ENCODE measurements at regions not wholly inside any gene's neighbourhood (a gene's known extent, or its start where the extent isn't known, plus 50 kb on each side); places are given as distances from the start of the nearest gene placed in this dataset.
"Not testable (repeated sequence)": the region's sequence is repeated elsewhere in the genome, so short reads cannot be mapped to it uniquely, and the experiment has no call there.

DNA sequence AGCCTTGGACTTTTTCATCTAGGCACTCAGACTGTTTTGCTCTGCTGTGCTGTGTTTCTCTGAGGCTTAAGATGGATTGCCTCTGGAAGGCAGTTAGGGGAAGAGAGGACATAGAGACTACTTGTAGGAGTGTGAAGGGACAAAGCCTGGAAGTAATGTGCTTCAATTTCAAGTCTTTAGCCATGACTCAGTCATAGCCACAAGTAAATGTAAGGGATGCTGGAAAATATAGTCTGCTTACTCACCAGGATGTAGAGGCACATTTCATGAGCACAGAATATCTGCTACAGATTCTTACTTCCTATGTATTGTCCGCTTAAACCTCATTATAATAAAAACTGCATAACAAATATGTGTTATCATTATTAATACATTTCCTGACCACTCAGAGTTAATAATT, 794.3 kb upstream of the NOVA1 start:
- DNase-seq = no peak

DNA sequence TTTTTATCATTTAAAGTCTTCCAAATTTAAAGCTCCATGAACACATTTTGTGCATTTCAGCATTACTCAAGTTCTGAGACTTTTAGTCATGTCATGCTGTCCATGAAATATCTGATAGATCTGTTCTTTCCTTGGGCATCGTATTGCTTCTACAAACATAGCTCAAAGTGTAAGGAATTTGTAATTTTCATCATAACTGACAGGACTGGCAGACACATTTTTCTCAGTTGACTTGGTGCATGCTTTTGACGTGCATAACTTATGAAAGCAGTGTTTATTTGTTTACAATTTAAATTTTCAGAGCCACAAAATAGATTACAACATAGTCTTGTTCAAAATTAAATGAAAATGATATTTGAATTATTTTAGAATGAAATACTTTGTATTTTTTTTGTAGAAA, 812.1 kb upstream of the NOVA1 start:
- DNase-seq = no peak

DNA sequence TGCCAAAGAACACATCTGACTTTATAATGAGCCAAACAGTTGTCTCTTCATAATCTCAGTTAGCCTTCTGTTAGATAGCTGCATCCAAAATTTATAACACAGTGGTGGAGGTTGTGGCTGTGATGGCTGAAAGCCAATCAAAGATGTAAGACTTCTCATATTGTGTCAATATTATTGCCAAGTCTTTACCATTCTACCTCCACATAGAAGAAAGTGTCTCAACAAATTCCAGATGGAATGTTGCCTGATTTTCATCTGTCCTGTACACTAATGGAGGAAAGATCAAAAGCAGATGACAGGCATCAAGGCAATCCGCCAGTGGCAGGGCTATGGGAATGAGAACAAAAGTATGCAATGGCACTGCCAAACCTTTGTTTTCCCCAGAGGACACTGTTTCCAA, 813.1 kb upstream of the NOVA1 start:
- no peak for DNase-seq

DNA sequence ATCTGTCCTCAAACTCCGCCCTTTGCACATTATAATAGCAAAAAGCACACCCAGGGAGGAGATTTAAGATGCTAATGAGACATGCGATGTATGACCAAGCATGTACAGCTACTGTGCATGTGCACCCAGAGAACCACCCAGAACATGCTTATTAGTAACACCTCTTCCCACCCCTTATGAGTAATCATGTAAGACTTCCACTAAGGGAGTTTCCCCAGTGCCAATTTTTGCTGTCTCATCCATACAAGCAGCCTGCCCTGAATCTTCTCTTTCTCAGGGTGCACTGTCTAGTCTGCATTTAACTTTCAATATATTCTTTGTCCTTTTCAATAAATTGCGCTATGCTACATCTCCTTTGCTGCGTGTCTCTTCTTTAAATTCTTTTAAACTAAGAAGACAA, 830.0 kb upstream of the NOVA1 start:
- DNase-seq = no peak

GRCh38 chr14:27435923-27436670, 838.3 kb upstream of the NOVA1 start:
- DNase-seq = no peak

DNA sequence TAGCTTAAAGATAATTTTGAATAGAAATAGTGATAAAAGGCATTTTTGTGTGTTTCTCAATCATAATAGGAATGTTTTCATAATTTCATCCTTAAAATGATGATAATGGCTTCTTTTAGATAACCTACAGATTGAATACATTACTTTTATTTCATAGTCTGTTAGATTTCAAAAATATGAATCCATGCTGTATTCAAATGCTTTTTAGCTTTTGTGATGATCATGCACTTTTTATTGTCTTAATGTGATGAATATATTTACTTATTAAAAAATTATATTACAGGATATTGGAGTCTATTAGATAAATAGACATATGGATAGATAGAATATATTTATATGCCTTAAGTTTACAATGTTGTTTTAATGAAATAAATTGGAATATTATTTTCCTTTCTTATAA, 886.8 kb upstream of the NOVA1 start:
- no peak for DNase-seq

DNA sequence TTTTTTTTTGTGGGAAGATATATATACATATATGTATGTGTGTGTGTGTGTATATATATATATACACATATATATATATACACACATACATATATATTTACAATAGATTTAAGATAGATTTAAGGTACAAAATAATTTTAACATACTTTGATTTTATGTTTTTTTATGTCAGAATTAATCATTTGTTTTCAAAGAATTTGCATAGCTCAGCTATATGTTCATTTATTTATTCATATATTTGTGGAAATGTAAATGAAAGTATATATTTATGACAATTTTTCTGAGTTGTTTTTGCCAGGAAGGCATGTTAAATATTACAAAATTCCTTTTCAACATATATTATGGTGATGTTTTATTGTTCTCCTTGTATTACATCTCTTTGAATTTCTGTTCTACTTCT, 887.4 kb upstream of the NOVA1 start:
- no peak for DNase-seq

GRCh38 chr14:27506272-27506671, 908.4 kb upstream of the NOVA1 start:
- DNase-seq = no peak

GRCh38 chr14:27528328-27528727, 930.5 kb upstream of the NOVA1 start:
- no peak for DNase-seq

DNA sequence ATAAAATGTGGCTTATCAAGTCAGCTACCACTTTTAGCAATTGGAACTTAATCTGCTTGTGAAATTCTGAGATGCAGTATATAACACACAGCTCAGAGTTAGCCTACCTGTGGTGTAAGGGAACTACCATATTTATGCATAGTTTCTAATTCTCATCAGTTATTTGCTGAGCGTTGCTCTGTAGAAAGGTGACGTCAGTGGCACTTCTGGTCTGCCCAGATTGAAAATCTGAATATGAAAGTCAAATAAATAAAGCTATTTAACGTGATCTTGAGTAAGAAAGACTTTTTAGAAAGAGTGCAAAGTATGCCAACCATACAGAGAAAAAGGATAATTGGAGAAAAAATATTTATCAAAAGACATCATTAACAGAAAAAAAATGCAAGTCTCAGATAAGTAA, 938.9 kb upstream of the NOVA1 start:
- no peak for DNase-seq

DNA sequence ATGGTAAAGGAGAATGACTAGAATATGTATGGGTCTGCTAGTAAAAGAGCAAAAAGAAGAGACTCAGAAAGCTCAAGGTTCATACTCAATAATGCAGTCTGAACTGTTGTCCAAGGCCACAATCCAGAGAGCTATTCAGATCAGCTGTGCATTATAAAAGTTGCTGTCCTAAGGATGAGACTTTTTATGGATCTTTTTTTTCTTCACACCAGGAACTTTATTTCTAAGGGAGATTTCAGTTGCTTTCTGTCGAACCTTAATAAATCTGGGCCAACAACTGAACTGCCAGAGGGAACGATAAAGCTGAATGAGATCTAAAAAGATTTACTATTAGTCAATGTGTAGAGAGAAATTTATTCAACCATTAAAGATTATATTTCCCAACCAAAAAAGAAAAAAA, 948.3 kb upstream of the NOVA1 start:
- DNase-seq = no peak

DNA sequence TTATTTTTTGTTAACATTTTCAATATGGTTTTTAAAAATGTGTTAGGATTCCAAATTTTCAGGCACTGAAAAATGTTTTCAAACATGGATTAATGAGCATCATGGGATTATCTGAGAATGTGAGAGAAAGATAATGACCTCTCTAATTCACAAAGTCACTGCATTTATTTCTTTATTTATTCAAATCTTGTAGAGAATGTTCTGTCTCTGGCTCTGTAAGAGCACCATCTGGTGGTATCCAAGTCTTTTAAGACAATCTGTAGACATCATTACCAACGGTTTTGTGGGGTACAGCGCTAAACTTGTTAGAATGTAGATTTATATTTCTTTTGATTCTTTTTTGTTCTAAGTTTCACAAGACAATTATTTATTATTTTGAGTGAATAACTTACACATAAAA, 956.0 kb upstream of the NOVA1 start:
- DNase-seq = no peak

- no peak for DNase-seq
These were observed 959.6 kb upstream of the NOVA1 start for GRCh38 chr14:27557445-27557844.

DNA sequence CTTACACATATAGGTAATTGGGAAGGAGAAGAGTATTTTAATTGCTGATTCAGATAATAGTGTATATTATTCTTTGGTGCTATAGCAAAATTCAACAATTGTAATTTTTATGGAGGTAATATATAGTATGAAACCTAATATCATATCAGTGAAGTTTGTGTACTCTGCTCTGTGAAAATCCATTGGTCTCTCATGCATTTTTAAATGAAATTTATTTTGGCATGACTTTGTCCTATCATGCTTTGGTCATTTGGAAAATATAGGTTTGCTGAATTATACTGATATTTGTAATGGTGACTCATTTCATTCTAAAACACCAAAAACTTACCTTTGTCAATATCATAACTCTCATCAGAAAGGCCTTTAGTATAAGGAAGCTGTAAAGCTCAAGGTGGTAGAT, 962.0 kb upstream of the NOVA1 start:
- DNase-seq = no peak

- no peak for DNase-seq
These were observed 969.1 kb upstream of the NOVA1 start for GRCh38 chr14:27566843-27567382.

GRCh38 chr14:27573018-27573417, 975.2 kb upstream of the NOVA1 start:
- no peak for DNase-seq

- DNase-seq = no peak
These were observed 989.3 kb upstream of the NOVA1 start for GRCh38 chr14:27587103-27587502.

- DNase-seq = no peak
These were observed 1007.4 kb upstream of the NOVA1 start for GRCh38 chr14:27605282-27605681.

DNA sequence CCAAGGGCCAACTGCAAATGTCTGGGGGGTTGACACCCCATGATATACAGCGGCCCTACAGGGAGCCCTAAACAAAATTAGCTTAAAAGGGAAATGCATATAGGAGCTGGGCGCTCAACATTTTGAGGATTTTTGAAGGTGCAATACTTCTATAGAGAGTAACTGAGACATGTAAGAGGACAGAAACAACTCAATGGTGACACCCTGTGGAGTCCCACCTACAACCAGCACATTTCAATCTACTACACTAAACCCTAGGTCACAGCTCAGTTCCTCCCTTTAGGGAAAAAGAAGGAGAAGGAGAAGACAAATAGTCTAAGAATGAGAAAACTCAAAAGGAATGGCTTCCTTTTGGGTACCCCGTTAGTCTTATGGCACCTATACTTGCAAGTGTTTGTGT, 1010.5 kb upstream of the NOVA1 start:
- DNase-seq = no peak

DNA sequence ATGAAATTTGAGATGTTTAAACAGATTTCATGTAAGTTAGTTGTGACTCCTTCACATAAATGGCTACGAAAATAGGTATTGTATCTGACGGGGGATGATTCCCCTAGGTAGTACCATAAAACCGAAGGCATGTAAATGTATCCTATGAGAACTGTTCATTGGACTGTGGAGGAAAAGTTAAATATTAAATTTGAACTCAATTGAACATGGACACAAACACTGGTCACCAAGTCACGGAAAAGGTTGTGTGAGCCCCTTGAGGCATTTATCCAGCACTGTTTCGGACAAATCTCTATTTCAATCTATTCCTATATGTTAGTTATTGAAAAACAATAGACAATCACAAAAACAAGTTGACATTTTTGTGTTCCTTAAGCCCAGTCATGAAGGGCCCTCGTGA, 1014.3 kb upstream of the NOVA1 start:
- DNase-seq = no peak

- no peak for DNase-seq
These were observed 1015.3 kb upstream of the NOVA1 start for GRCh38 chr14:27613102-27613501.

DNA sequence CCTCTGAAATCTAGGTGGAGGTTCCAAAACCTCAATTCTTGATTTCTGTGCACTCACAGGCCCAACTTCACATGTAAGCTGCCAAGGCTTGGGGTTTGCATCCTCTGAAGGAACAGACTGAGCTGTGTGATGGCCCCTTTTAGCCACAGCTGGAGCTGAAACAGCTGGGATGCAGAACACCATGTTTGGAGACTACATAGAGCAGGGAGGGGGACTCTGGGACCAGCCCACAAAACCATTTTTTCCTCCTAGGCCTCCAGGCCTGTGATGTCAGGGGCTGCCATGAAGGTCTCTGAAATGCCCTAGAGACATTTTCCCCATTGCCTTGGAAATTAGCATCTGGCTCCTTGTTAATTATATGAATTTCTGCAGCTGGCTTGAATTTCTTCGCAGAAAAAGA, 1025.9 kb upstream of the NOVA1 start:
- DNase-seq = no peak

DNA sequence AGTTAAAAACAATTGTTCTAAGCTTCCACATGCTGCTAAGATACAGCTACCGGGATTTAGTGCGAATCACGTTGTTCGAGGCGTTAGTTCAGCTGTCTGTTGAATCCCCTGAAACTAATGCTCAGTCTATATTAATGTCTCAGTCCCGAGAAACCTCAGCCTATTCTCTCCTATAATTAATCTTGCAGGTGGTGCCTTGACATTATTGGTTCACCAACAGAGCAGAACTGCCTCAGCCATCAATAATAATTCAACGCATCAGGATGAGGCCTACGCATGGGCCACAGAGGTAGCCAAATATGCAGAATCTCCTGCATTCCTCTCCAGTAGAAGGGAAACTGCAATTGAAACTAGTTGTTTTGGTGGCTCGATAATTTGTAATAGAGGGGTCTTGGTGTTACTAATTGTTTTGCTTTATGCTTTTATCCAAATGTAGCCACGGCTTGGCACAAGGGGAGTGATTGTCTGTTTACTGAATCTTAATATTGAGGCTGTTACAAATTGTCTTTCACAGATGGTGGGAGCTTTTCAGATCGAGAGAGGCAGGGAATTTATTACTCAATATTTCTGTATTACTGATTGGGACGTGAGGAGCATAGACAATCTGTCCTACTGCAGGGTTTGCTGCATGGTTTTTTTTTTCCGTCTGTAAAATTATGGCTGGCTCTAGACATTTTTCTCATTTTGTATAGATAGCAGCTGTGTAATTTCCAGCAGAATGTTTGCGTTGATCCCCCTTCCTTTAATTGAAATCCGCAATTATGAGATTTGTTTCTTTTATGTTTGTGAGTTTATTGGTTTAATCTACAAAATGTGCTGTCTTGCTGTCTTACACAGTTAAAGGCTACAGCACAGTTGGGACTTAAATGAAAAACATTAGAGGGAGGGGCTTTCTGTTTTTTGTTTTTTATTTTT, 1036.5 kb upstream of the NOVA1 start:
- DNase-seq = no peak

- DNase-seq = not testable (repeated sequence)
These were observed 1042.9 kb upstream of the NOVA1 start for GRCh38 chr14:27640688-27641087.

Measured in CD4-positive, alpha-beta T cell treated with Interferon alpha-2 for 1 hour (primary cell).